ENCODE measurements at regions not wholly inside any gene's neighbourhood (a gene's known extent, or its start where the extent isn't known, plus 50 kb on each side); places are given as distances from the start of the nearest gene placed in this dataset.
A peak's percentile ranks its signal among the peaks of the same experiment; 100 is the strongest.

- DNase-seq (ENCODE audit: low read depth, low spot score) = no peak
- TF ChIP-seq CTCF (IDR thresholded peaks at IDR 0.05; ENCODE audit: insufficient read depth, low read length, missing control alignments) = no peak
- CTCF ChIA-PET = no interaction called here
- H3K4me3 ChIP-seq (ENCODE audit: low read depth, low read length) = peak overlapping the region; percentile 10
- POLR2A ChIA-PET = no interaction called here
These were observed 289.5 kb upstream of the MPDZ start for GRCh38 chr9:13568841-13569601.

- no peak for DNase-seq (ENCODE audit: low read depth, low spot score)
- ChIA-PET CTCF (no interaction called here), POLR2A (no interaction called here)
- no peak for TF ChIP-seq CTCF (IDR thresholded peaks at IDR 0.05; ENCODE audit: insufficient read depth, low read length, missing control alignments)
- H3K4me3 ChIP-seq (ENCODE audit: low read depth, low read length) = peak overlapping the region; percentile 10
These were observed 288.9 kb upstream of the MPDZ start for GRCh38 chr9:13568405-13568804.

GRCh38 chr9:13567833-13568232 is 288.3 kb upstream of the MPDZ start:
- ChIA-PET CTCF (no interaction called here), POLR2A (no interaction called here)
- no peak for DNase-seq (ENCODE audit: low read depth, low spot score)
- no peak for TF ChIP-seq CTCF (IDR thresholded peaks at IDR 0.05; ENCODE audit: insufficient read depth, low read length, missing control alignments)
- no peak overlapping the region for H3K4me3 ChIP-seq (ENCODE audit: low read depth, low read length)

GRCh38 chr9:13557746-13558145 is 278.3 kb upstream of the MPDZ start:
- no peak for DNase-seq (ENCODE audit: low read depth, low spot score)
- no peak overlapping the region for H3K4me3 ChIP-seq (ENCODE audit: low read depth, low read length)
- no peak for TF ChIP-seq CTCF (IDR thresholded peaks at IDR 0.05; ENCODE audit: insufficient read depth, low read length, missing control alignments)
- POLR2A ChIA-PET = no interaction called here
- CTCF ChIA-PET = no interaction called here

- POLR2A ChIA-PET = no interaction called here
- DNase-seq (ENCODE audit: low read depth, low spot score) = no peak
- CTCF ChIA-PET = no interaction called here
- no peak overlapping the region for H3K4me3 ChIP-seq (ENCODE audit: low read depth, low read length)
- TF ChIP-seq CTCF (IDR thresholded peaks at IDR 0.05; ENCODE audit: insufficient read depth, low read length, missing control alignments) = no peak
These were observed 277.2 kb upstream of the MPDZ start for GRCh38 chr9:13556656-13557055.

- no peak overlapping the region for H3K4me3 ChIP-seq (ENCODE audit: low read depth, low read length)
- POLR2A ChIA-PET = no interaction called here
- TF ChIP-seq CTCF (IDR thresholded peaks at IDR 0.05; ENCODE audit: insufficient read depth, low read length, missing control alignments) = no peak
- DNase-seq (ENCODE audit: low read depth, low spot score) = no peak
- CTCF ChIA-PET = no interaction called here
These were observed 276.6 kb upstream of the MPDZ start for GRCh38 chr9:13555989-13556500.

All from AG04449 (cell line).